Ascending aorta (tissue), 2 donors: ENCODE measurements at regions not wholly inside any gene's neighbourhood (a gene's known extent, or its start where the extent isn't known, plus 50 kb on each side); places are given as distances from the start of the nearest gene placed in this dataset.

ENCODE experiments used
- DNase-seq, 2 donors: peaks; one replicate each; pipeline ENCODE4 v3.0.0-alpha.2; 2019; ENCODE audit warnings: low spot score in 2 of 2
- H3K27ac ChIP-seq, 2 donors: fragments of 200-600 bp; sonication (generic); one replicate each; pipeline ENCODE4 v1.5.1; 2016 to 2017; ENCODE audit warnings: mild to moderate bottlenecking in 1 of 2
- H3K27me3 ChIP-seq: fragments of 200-600 bp; sonication (generic); one replicate; pipeline ENCODE4 v1.5.1; 2017
- H3K36me3 ChIP-seq, 2 donors: fragments of 200-600 bp; sonication (generic); one replicate each; pipeline ENCODE4 v1.5.1; 2016
- H3K4me1 ChIP-seq, 2 donors: fragments of 200-600 bp; sonication (generic); one replicate each; pipeline ENCODE4 v1.5.1; 2016 to 2017; ENCODE audit warnings: mild to moderate bottlenecking in 1 of 2
- H3K4me3 ChIP-seq, 2 donors: fragments of 200-600 bp; sonication (generic); one replicate each; pipeline ENCODE4 v1.5.1; 2016 to 2017; ENCODE audit warnings: mild to moderate bottlenecking in 1 of 2
- H3K9me3 ChIP-seq, 2 donors: fragments of 200-600 bp; sonication (generic); one replicate each; pipeline ENCODE4 v1.5.1; 2016
- CTCF ChIP-seq, 3 experiments: fragments of 200-600 bp in 2 of 3; fragments of 450-650 bp in 1 of 3; sonication (generic) in 2 of 3; IDR thresholded peaks; one replicate each; pipeline ENCODE4 v1.5.1; 2016 to 2019; ENCODE audit warnings: antibody characterized with exemption in 3 of 3, mild to moderate bottlenecking in 1 of 3, moderate library complexity in 1 of 3
- intact Hi-C: fragments of 100-400 bp; cut with DNase I; formaldehyde crosslinking; loops from one replicate; pipeline ENCODE4 v1.15.1; 2023

GRCh38 chr22:49488943-49489342 is 338.7 kb downstream of the BRD1 start:
- Histone ChIP-seq H3K27me3 (no peaks in the 10 kb centered on the region), H3K27ac (no peak overlapping the region), H3K36me3 (no peaks in the 10 kb centered on the region), H3K4me3 (no peak overlapping the region), H3K4me1 (no peaks in the 10 kb centered on the region), H3K9me3 (no peaks in the 10 kb centered on the region)
- TF ChIP-seq CTCF (IDR thresholded peaks at IDR 0.05), result no peak
- intact Hi-C loops, result no loop called here
- DNase-seq, result no peak

GRCh38 chr22:49487950-49488349 is 339.7 kb downstream of the BRD1 start:
- DNase-seq, result no peak
- no peak overlapping the region for H3K4me3 ChIP-seq
- no peak overlapping the region for H3K27ac ChIP-seq
- H3K36me3 ChIP-seq, result no peaks in the 10 kb centered on the region
- H3K27me3 ChIP-seq, result no peaks in the 10 kb centered on the region
- H3K4me1 ChIP-seq, result no peaks in the 10 kb centered on the region
- no peaks in the 10 kb centered on the region for H3K9me3 ChIP-seq
- intact Hi-C loops, result no loop called here
- no peak for TF ChIP-seq CTCF (IDR thresholded peaks at IDR 0.05)

GRCh38 chr22:49486225-49486624 is 341.4 kb downstream of the BRD1 start:
- Histone ChIP-seq H3K4me1 (no peaks in the 10 kb centered on the region), H3K36me3 (no peaks in the 10 kb centered on the region), H3K27ac (no peak overlapping the region), H3K9me3 (no peaks in the 10 kb centered on the region), H3K27me3 (no peaks in the 10 kb centered on the region), H3K4me3 (no peak overlapping the region)
- intact Hi-C loops, result no loop called here
- TF ChIP-seq CTCF (IDR thresholded peaks at IDR 0.05), result no peak
- DNase-seq, result no peak

- Histone ChIP-seq H3K4me3 (no peak overlapping the region), H3K36me3 (no peaks in the 10 kb centered on the region), H3K4me1 (no peaks in the 10 kb centered on the region), H3K27me3 (no peaks in the 10 kb centered on the region), H3K9me3 (no peaks in the 10 kb centered on the region), H3K27ac (no peak overlapping the region)
- TF ChIP-seq CTCF (IDR thresholded peaks at IDR 0.05), result no peak
- intact Hi-C loops, result no loop called here
- DNase-seq, result no peak
These were observed 343.7 kb downstream of the BRD1 start for GRCh38 chr22:49483946-49484345.

GRCh38 chr22:49483281-49483870 is 344.3 kb downstream of the BRD1 start:
- H3K9me3 ChIP-seq, result no peaks in the 10 kb centered on the region
- H3K27ac ChIP-seq, result no peak overlapping the region
- TF ChIP-seq CTCF (IDR thresholded peaks at IDR 0.05), result no peak
- H3K27me3 ChIP-seq, result no peaks in the 10 kb centered on the region
- no peaks in the 10 kb centered on the region for H3K4me1 ChIP-seq
- intact Hi-C loops, result no loop called here
- DNase-seq, result no peak
- no peak overlapping the region for H3K4me3 ChIP-seq
- H3K36me3 ChIP-seq, result no peaks in the 10 kb centered on the region

GRCh38 chr22:49482811-49483210 is 344.9 kb downstream of the BRD1 start:
- Histone ChIP-seq H3K27ac (no peak overlapping the region), H3K4me3 (no peak overlapping the region), H3K4me1 (no peaks in the 10 kb centered on the region), H3K27me3 (no peaks in the 10 kb centered on the region), H3K9me3 (no peaks in the 10 kb centered on the region), H3K36me3 (no peaks in the 10 kb centered on the region)
- intact Hi-C loops, result no loop called here
- DNase-seq, result no peak
- TF ChIP-seq CTCF (IDR thresholded peaks at IDR 0.05), result no peak
